ENCODE measurements at regions not wholly inside any gene's neighbourhood (a gene's known extent, or its start where the extent isn't known, plus 50 kb on each side); places are given as distances from the start of the nearest gene placed in this dataset.
A peak's percentile ranks its signal among the peaks of the same experiment; 100 is the strongest.
"Not testable (repeated sequence)": the region's sequence is repeated elsewhere in the genome, so short reads cannot be mapped to it uniquely, and the experiment has no call there.

DNA sequence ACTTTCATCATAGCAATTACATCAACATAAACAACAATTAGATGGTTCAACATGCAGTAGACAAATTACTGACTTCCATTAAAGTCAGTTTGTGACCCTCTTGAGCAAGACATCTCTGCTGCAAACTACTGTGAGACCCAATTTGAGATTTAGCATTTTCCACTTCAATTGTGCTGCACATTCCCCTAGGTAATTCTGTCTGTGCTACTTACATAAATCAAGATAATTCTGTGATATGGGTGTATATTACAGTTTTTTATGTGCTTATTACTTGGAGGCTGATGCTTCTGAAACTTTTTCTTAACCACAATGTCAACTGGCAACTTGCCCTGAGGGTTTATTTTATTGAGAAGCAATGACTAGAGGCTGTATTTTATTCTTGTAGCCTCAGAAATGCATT is 1714.4 kb downstream of the OLFM4 start:
- no peak for FAIRE-seq

- no peak for FAIRE-seq
Measured at GRCh38 chr13:54744747-54745146, 1716.1 kb downstream of the OLFM4 start.

DNA sequence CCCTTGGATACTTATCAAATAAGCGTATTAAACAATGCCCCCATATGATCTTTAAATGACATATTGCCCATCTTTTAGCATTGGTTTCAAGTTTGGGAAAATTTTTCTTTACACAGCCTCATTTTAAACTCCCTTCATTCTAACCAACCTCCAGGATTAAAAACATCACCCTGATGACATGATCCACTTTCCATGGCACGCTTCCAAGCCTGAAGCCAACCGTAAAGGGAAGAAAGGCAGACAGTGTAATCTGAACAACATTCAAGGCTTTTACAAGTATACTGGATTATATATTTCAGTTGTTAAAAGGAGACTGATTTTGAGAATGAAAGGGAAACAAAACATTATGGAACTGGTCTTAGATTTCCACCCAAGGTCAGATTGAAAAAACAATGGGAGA is 1721.9 kb downstream of the OLFM4 start:
- no peak for FAIRE-seq

DNA sequence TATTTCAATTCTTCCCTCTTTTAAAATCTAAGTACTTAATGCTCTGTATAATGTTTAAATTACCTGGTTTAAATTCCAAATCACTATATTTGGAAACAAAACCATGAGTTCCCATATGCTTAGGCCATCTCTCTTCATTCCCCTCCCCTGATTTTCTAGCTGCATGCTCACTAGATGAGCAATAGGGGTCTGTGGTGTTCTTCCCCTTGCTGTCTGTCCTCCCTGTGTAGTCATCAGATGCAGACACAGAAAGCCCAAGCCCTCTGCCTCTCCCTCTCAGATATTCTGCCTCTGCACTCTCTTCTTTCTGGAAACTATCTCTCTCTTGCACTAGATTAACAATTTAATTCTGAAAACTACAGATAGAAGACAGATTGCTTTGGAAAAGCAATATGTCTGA is 1730.2 kb downstream of the OLFM4 start:
- no peak for FAIRE-seq

DNA sequence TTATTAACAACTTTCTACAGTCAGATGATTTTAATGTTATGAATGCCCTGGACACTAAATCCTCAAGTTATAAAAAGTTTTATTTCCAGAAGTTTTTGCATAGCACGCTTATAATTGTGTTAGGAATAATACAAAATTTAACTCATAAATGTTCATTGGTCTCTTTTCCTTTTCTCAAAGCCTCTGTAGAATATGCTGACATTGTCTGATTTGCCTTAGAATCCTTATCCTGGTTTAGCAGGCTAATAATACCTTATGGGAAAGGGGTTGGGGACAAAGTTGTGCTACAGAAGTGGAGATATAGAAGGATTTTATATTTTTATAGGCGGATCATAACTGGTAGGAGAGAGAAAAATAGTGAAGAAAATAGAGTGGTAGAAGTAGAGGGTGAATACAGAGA is 1739.6 kb downstream of the OLFM4 start:
- no peak for FAIRE-seq

GRCh38 chr13:54775501-54776191 is 1747.0 kb downstream of the OLFM4 start:
- no peak for FAIRE-seq

DNA sequence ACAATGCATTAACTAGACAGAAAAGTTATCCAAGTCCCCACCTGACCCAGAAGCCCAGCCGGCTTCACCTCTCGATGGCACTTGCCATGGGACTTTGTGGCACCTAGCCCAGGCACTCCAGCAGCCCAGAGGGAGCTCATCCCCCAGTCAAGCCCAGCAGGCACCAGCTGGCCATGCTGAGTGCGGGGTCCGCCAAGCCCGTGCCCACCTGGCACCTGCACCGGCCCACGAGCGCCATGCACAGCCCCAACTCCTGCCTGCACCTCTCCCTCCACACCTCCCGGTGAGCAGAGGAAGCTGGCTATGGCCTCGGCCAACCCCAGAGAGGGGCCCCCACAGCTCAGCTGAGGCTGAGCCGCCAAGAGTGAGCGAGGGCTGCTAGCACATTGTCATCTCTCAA is 1759.1 kb downstream of the OLFM4 start:
- no peak for FAIRE-seq

GRCh38 chr13:54799621-54800226 is 1771.1 kb downstream of the OLFM4 start:
- FAIRE-seq, result no peak

DNA sequence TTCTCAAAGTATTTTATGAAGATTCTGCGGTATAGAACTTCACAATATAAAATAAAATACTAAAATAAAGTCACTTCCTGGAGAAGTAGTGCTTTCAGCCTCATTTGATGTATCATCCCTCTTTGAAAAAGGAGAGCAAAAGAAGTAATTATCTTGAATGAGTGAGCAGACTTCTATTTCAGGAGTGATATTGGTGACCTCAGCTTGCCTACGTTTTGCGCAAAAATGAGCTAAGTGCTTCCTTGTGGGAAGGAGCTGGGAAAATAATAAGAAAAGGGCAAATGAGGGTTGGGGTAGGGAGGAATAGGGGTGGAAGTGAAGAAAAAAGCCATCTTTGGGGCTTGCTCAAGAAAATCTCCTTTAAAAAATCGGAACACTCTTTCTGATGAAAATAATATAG is 1773.6 kb downstream of the OLFM4 start:
- FAIRE-seq, result no peak

- no peak for FAIRE-seq
Measured at GRCh38 chr13:54805743-54806142, 1777.1 kb downstream of the OLFM4 start.

DNA sequence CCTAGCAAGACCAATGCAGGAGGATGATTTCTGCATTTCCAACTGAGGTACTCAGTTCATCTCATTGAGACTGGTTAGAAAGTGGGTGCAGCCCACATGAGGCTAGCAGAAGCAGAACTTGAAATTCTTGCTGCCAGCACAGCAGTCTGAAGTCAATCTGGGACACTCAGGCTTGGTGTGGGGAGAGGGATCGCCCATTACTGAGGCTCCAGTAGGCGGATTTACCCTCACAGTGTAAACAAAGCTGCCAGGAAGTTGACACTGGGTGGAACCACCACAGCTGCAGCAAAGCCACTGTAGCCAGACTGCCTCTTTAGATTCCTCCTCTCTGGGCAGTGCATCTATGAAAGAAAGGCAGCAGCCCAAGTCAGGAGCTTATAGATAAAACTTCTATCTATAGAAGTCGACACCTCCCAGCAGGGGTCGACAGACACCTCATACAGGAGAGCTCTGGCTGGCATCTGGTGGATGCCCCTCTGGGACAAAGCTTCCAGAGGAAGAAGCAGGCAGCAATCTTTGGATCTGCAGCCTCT is 1793.4 kb downstream of the OLFM4 start:
- FAIRE-seq, result not testable (repeated sequence)

DNA sequence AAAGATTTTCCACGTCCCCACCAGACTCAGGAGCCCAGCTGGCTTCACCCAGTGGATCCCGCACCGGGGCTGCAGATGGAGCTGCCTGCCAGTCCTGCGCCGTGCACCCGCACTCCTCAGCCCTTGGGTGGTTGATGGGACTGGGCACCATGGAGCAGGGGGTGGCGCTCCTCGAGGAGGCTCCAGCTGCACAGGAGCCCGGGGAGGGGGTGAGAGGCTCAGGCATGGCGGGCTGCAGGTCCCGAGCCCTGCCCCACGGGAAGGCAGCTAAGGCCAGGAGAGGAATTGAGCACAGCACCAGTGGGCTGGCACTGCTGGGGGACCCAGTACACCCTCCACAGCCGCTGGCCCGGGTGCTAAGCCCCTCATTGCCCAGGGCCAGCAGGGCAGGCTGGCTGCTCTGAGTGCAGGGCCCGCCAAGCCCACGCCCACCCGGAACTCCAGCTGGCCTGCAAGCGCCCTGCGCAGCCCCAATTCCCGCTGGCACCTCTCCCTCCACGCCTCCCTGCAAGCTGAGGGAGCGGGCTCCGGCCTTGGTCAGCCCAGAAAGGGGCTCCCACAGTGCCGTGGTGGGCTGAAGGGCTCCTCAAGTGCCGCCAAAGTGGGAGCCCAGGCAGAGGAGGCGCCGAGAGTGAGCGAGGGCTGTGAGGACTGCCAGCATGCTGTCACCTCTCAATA is 1800.9 kb downstream of the OLFM4 start:
- not testable (repeated sequence) for FAIRE-seq

DNA sequence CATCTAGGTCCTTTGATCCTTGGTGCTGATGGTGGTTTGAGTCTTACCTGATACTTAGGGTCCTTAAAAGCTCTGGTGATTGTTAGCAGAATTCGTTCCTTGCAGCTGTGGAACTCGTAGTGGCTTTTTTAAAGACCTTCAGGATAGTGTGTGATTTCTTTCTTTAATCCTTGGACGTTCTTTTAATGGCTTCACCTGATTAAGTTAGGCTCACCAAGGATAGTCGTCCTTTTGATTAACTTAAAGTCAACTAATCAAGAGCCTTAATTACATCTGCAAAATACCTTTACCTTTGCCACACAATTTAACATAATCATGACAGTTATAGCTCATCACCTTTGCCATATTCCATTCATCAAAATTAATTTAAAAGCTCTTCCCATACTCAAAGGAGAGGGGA is 1807.7 kb downstream of the OLFM4 start:
- no peak for FAIRE-seq

- FAIRE-seq, result no peak
Measured at GRCh38 chr13:54841682-54842081, 1813.1 kb downstream of the OLFM4 start.

GRCh38 chr13:54845351-54845965 is 1816.8 kb downstream of the OLFM4 start:
- no peak for FAIRE-seq

- no peak for FAIRE-seq
Measured at GRCh38 chr13:54852831-54853230, 1824.2 kb downstream of the OLFM4 start.

- no peak for FAIRE-seq
Measured at GRCh38 chr13:54859827-54860226, 1831.2 kb downstream of the OLFM4 start.

- no peak for FAIRE-seq
Measured at GRCh38 chr13:54875111-54875510, 1846.5 kb downstream of the OLFM4 start.

DNA sequence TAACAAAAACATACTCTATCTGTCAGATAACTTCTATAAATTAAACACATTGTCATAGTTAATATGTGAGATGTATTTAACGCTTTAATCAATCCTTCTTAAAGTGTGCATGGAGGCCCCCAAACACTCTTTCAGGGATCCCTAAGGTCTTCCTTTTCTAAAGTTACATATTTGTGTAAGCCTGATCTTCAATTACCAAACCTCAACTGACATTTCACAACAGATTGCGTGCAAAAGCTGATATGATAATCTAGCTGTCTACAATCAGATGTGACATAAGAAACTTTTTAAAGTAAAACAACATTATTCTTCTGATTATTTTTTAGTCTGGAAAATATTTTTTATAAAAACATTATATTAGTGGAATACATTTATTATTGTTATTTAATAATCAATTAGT is 1850.4 kb downstream of the OLFM4 start:
- peak; percentile 59 for FAIRE-seq

- no peak for FAIRE-seq
Measured at GRCh38 chr13:54884682-54885081, 1856.1 kb downstream of the OLFM4 start.

DNA sequence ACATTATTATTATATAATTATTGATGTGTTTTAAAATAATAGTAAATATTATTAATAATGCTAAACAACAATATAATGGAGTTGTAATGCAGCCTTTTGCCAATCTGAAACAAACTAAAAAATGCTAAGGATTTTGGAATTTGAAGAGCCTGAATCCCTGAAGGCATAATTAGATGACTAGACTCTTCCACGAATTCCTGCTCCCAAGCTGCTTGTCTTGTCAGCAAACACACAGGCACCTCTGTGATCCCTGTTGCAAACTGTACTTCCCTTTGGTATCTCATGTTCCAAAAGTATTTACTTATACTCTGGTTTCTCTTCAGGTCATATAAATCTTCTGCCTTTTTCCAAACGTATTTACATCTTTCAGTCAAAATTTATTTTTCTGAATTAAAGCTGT is 1862.4 kb downstream of the OLFM4 start:
- FAIRE-seq, result no peak

DNA sequence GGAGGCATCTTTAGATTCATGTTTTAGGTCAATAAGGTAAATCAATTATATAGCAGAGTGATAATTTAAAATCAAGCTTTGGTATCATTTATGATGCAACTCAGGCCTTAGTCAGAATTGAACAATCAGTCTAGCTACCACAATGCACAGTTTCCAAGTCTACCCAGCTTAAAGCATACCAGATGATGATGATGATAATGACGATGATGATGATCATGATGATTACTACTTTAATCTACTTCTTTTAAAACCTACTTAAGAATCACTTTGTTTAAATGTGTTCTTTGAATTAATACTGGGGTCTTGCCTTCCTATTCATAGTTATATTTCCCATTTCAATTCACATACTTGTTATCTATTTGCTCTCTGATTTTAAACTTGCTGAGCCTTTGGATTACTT is 1872.7 kb downstream of the OLFM4 start:
- no peak for FAIRE-seq

- FAIRE-seq, result no peak
Measured at GRCh38 chr13:54912367-54912766, 1883.8 kb downstream of the OLFM4 start.

DNA sequence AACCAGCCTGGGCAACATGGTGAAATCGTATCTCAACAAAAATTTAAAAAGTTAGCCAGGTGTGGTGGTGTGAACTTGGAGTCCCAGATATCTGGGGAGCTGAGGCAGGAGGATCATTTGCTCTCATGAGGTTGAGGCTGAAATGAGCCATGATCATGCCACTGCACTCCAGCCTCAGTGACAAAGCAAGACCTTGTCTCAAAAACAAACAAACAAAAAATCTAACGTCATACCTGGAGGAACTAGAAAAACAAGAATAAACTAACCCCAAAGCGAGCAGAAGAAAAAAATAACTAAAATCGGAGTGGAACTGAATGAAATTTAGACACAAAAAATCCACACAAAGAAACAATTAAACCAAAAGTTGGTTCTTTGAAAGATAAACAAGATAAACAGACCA is 1885.1 kb downstream of the OLFM4 start:
- no peak for FAIRE-seq
